Panc1 (cell line): ENCODE measurements at regions not wholly inside any gene's neighbourhood (a gene's known extent, or its start where the extent isn't known, plus 50 kb on each side); places are given as distances from the start of the nearest gene placed in this dataset.

Experiments used
- POLR2AphosphoS5 ChIP-seq: IDR thresholded peaks from 2 replicates; pipeline ENCODE4 v1.6.1; 2012; ENCODE audit warnings: mild to moderate bottlenecking, low read depth, low read length, moderate library complexity
- REST ChIP-seq, 2 experiments: IDR thresholded peaks; 2 replicates each; pipeline ENCODE4 v1.6.1; 2011 to 2012; ENCODE audit warnings: low read depth in 2 of 2, control low read depth in 1 of 2, low read length in 1 of 2, mild to moderate bottlenecking in 1 of 2, moderate library complexity in 1 of 2; ENCODE audit not compliant: insufficient read depth in 1 of 2
- TF ChIP-seq, protein P1 (sequence below): fragments of 450-650 bp; IDR thresholded peaks from 2 replicates; pipeline ENCODE4 v1.5.1; 2017; ENCODE audit warnings: mild to moderate bottlenecking

- TF ChIP-seq, protein P1, sequence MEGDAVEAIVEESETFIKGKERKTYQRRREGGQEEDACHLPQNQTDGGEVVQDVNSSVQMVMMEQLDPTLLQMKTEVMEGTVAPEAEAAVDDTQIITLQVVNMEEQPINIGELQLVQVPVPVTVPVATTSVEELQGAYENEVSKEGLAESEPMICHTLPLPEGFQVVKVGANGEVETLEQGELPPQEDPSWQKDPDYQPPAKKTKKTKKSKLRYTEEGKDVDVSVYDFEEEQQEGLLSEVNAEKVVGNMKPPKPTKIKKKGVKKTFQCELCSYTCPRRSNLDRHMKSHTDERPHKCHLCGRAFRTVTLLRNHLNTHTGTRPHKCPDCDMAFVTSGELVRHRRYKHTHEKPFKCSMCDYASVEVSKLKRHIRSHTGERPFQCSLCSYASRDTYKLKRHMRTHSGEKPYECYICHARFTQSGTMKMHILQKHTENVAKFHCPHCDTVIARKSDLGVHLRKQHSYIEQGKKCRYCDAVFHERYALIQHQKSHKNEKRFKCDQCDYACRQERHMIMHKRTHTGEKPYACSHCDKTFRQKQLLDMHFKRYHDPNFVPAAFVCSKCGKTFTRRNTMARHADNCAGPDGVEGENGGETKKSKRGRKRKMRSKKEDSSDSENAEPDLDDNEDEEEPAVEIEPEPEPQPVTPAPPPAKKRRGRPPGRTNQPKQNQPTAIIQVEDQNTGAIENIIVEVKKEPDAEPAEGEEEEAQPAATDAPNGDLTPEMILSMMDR: no peak
- TF ChIP-seq REST (IDR thresholded peaks at IDR 0.05; ENCODE audit: insufficient read depth in 1 of 2, low read depth in 2 of 2, low read length in 1 of 2) (no peak), POLR2AphosphoS5 (no peak)
These were observed 52.1 kb upstream of the TCF20 start for GRCh38 chr22:42322562-42322926.
